Trophoblast cell (in vitro differentiated cells and primary cell): ENCODE measurements at regions not wholly inside any gene's neighbourhood (a gene's known extent, or its start where the extent isn't known, plus 50 kb on each side); places are given as distances from the start of the nearest gene placed in this dataset.
"Not testable (repeated sequence)": the region's sequence is repeated elsewhere in the genome, so short reads cannot be mapped to it uniquely, and the experiment has no call there.

Experiments used
- DNase-seq, 2 donors: peaks; one replicate each; pipeline ENCODE4 v3.0.0-alpha.2; 2016
- H2AFZ ChIP-seq: 2 replicates; pipeline ENCODE4 v1.6.1; 2013; ENCODE audit warnings: low read length, moderate library complexity, mild to moderate bottlenecking; ENCODE audit not compliant: insufficient read depth, poor library complexity
- H2AK5ac ChIP-seq: 2 replicates; pipeline ENCODE4 v1.6.1; 2013; ENCODE audit warnings: mild to moderate bottlenecking, low read length
- H2BK120ac ChIP-seq: 2 replicates; pipeline ENCODE4 v1.6.1; 2013; ENCODE audit warnings: low read length, mild to moderate bottlenecking, moderate library complexity; ENCODE audit not compliant: insufficient read depth, poor library complexity
- H2BK12ac ChIP-seq: 2 replicates; pipeline ENCODE4 v1.6.1; 2013; ENCODE audit warnings: mild to moderate bottlenecking, low read length, moderate library complexity
- H2BK5ac ChIP-seq: 2 replicates; pipeline ENCODE4 v1.6.1; 2013; ENCODE audit warnings: low read length, low read depth, moderate library complexity, mild to moderate bottlenecking; ENCODE audit not compliant: poor library complexity
- H3K14ac ChIP-seq: 2 replicates; pipeline ENCODE4 v1.6.1; 2013; ENCODE audit warnings: mild to moderate bottlenecking, low read length
- H3K18ac ChIP-seq: 2 replicates; pipeline ENCODE4 v1.6.1; 2013; ENCODE audit warnings: mild to moderate bottlenecking, low read length
- H3K23ac ChIP-seq: 2 replicates; pipeline ENCODE4 v1.6.1; 2013; ENCODE audit warnings: low read length
- H3K27ac ChIP-seq: 2 replicates; pipeline ENCODE4 v1.5.1; 2013; ENCODE audit warnings: low read depth, mild to moderate bottlenecking, inconsistent platforms, low read length, moderate library complexity
- H3K27me3 ChIP-seq: 2 replicates; pipeline ENCODE4 v1.6.1; 2013; ENCODE audit warnings: inconsistent platforms, mild to moderate bottlenecking, low read length, moderate library complexity; ENCODE audit not compliant: insufficient read depth
- H3K36me3 ChIP-seq, 2 experiments: 1 replicate in 1 of 2; 2 replicates in 1 of 2; pipeline ENCODE4 v1.6.1; 2013; ENCODE audit warnings: low read length in 2 of 2, mild to moderate bottlenecking in 2 of 2, moderate library complexity in 1 of 2; ENCODE audit not compliant: insufficient read depth in 2 of 2, control insufficient read depth in 1 of 2
- H3K4ac ChIP-seq: 2 replicates; pipeline ENCODE4 v1.6.1; 2013; ENCODE audit warnings: low read depth, mild to moderate bottlenecking, low read length, moderate library complexity
- H3K4me1 ChIP-seq, 2 experiments: 1 replicate in 1 of 2; 2 replicates in 1 of 2; pipeline ENCODE4 v1.6.1; 2013; ENCODE audit warnings: low read length in 2 of 2, mild to moderate bottlenecking in 2 of 2, moderate library complexity in 1 of 2; ENCODE audit not compliant: insufficient read depth in 2 of 2, control insufficient read depth in 1 of 2
- H3K4me2 ChIP-seq: 2 replicates; pipeline ENCODE4 v1.6.1; 2013; ENCODE audit warnings: inconsistent platforms, mild to moderate bottlenecking, low read length, moderate library complexity
- H3K4me3 ChIP-seq: 2 replicates; pipeline ENCODE4 v1.5.1; 2013; ENCODE audit warnings: mild to moderate bottlenecking, low read depth, low read length, inconsistent platforms
- H3K79me1 ChIP-seq: one replicate; pipeline ENCODE4 v1.6.1; 2013; ENCODE audit warnings: low read length
- H3K79me2 ChIP-seq: 2 replicates; pipeline ENCODE4 v1.6.1; 2013; ENCODE audit warnings: low read length, mild to moderate bottlenecking; ENCODE audit not compliant: control insufficient read depth, insufficient read depth, poor library complexity
- H3K9ac ChIP-seq: 2 replicates; pipeline ENCODE4 v1.6.1; 2013; ENCODE audit warnings: mild to moderate bottlenecking, low read length
- H3K9me3 ChIP-seq: 2 replicates; pipeline ENCODE4 v1.6.1; 2013; ENCODE audit warnings: low read depth, mild to moderate bottlenecking, control low read depth, inconsistent platforms, low read length; ENCODE audit not compliant: insufficient read depth
- H4K12ac ChIP-seq: 2 replicates; pipeline ENCODE4 v1.6.1; 2013; ENCODE audit warnings: low read depth, mild to moderate bottlenecking, low read length, moderate library complexity
- H4K8ac ChIP-seq: 2 replicates; pipeline ENCODE4 v1.6.1; 2013; ENCODE audit warnings: low read depth, mild to moderate bottlenecking, low read length, moderate library complexity
- H4K91ac ChIP-seq: one replicate; pipeline ENCODE4 v1.6.1; 2013; ENCODE audit warnings: low read depth, mild to moderate bottlenecking, low read length, moderate library complexity
- WGBS: extraction: QIAGEN DNeasy Blood & Tissue Kit; methylation state at CpG from one replicate; pipeline ENCODE4 v1.1.7; 2013; ENCODE audit warnings: missing lambda C conversion rate; ENCODE audit not compliant: insufficient read length, insufficient coverage; ENCODE audit errors: extremely low coverage; 5-methylcytosine and 5-hydroxymethylcytosine counted together

DNA sequence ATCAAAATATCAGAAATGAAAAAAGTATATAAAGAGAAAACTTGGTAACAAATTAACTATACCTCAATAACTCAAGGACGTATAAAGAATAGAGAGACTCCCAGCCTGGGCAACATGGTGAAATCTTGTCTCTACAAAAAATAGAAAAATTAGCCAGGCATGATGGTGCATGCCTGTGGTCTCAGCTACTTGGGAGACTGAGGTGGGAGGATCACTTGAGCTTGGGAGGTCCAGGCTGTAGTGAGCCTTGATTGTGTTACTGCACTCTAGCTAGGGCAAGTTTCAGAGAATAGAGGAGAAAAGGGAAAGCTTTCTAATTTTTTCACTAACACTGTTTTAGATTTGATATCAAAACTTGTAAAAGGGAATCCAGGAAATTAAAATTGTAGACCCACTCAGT is 295.9 kb downstream of the GJA1 start:
- Histone ChIP-seq H3K4ac (no peak overlapping the region), H4K8ac (no peak overlapping the region), H3K4me2 (no peak overlapping the region), H2BK120ac (no peak overlapping the region), H3K23ac (no peak overlapping the region), H3K27ac (no peak overlapping the region), H3K4me1 (no peaks in the 10 kb centered on the region), H3K79me2 (no peaks in the 10 kb centered on the region), H3K9ac (no peak overlapping the region), H3K14ac (no peak overlapping the region), H2AFZ (no peak overlapping the region), H3K79me1 (no peaks in the 10 kb centered on the region), H2BK5ac (no peak overlapping the region), H3K18ac (no peak overlapping the region), H3K27me3 (no peaks in the 10 kb centered on the region), H4K91ac (no peak overlapping the region), H3K36me3 (peaks cover 0 to 2% of the 10 kb centered on the region in 2 experiments), H2BK12ac (no peak overlapping the region), H2AK5ac (no peak overlapping the region), H3K9me3 (peaks cover 5% of the 10 kb centered on the region), H3K4me3 (no peak overlapping the region), H4K12ac (no peak overlapping the region)
- no peak for DNase-seq
- WGBS = no CpG with 5 or more reads among the region's 1 CpG

- H4K8ac ChIP-seq = no peak overlapping the region
- H3K36me3 ChIP-seq = peaks cover 0 to 2% of the 10 kb centered on the region in 2 experiments
- H3K27ac ChIP-seq = no peak overlapping the region
- no peak overlapping the region for H3K4me2 ChIP-seq
- H3K9me3 ChIP-seq = peaks cover 5% of the 10 kb centered on the region
- no peaks in the 10 kb centered on the region for H3K79me2 ChIP-seq
- H3K4me3 ChIP-seq = no peak overlapping the region
- H3K27me3 ChIP-seq = no peaks in the 10 kb centered on the region
- no peak overlapping the region for H2BK120ac ChIP-seq
- no peak overlapping the region for H3K18ac ChIP-seq
- no peak overlapping the region for H2BK12ac ChIP-seq
- H3K14ac ChIP-seq = no peak overlapping the region
- no peak overlapping the region for H3K9ac ChIP-seq
- H4K91ac ChIP-seq = no peak overlapping the region
- no peak overlapping the region for H2AK5ac ChIP-seq
- no peak overlapping the region for H3K4ac ChIP-seq
- no peak overlapping the region for H2AFZ ChIP-seq
- H3K23ac ChIP-seq = no peak overlapping the region
- no CpG with 5 or more reads among the region's 1 CpG for WGBS
- no peak overlapping the region for H2BK5ac ChIP-seq
- no peak overlapping the region for H4K12ac ChIP-seq
- no peaks in the 10 kb centered on the region for H3K79me1 ChIP-seq
- no peak for DNase-seq
- no peaks in the 10 kb centered on the region for H3K4me1 ChIP-seq
Measured at GRCh38 chr6:121732641-121733040, 297.2 kb downstream of the GJA1 start.

DNA sequence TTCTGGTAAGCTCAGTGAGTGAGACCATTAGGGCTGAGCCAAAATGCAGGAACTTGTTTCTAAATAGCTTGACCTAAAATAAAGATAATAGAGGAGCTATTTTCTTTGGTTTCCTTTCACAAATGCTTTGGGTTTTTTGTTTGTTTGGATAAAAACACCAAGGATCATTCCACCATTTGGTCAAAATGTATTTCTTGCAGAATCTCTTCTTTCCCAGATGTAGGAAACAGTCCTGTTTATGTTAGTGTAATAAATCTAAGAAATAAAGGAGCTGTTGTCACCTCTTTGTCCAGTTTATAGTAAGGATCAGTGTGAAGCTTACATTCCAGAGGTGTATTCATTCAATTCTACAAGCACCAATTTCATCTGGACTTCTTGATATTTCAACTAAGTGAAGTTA is 297.8 kb downstream of the GJA1 start:
- H3K9ac ChIP-seq = no peak overlapping the region
- H3K14ac ChIP-seq = no peak overlapping the region
- H3K36me3 ChIP-seq = peaks cover 0 to 2% of the 10 kb centered on the region in 2 experiments
- H2AK5ac ChIP-seq = no peak overlapping the region
- H3K4ac ChIP-seq = no peak overlapping the region
- no peak overlapping the region for H3K27ac ChIP-seq
- H2AFZ ChIP-seq = no peak overlapping the region
- no peak overlapping the region for H2BK12ac ChIP-seq
- no peak overlapping the region for H4K91ac ChIP-seq
- H3K4me3 ChIP-seq = no peak overlapping the region
- H3K79me2 ChIP-seq = no peaks in the 10 kb centered on the region
- H3K79me1 ChIP-seq = no peaks in the 10 kb centered on the region
- no peak overlapping the region for H2BK5ac ChIP-seq
- H2BK120ac ChIP-seq = no peak overlapping the region
- no peak overlapping the region for H4K8ac ChIP-seq
- no peaks in the 10 kb centered on the region for H3K4me1 ChIP-seq
- peaks cover 5% of the 10 kb centered on the region for H3K9me3 ChIP-seq
- DNase-seq = no peak
- H3K4me2 ChIP-seq = no peak overlapping the region
- H3K18ac ChIP-seq = no peak overlapping the region
- no peak overlapping the region for H3K23ac ChIP-seq
- no peak overlapping the region for H4K12ac ChIP-seq
- H3K27me3 ChIP-seq = no peaks in the 10 kb centered on the region

GRCh38 chr6:121740188-121740587 is 304.7 kb downstream of the GJA1 start:
- H3K4me1 ChIP-seq, H3K4me3 ChIP-seq, H3K9me3 ChIP-seq, H2BK12ac ChIP-seq, H3K18ac ChIP-seq, H4K91ac ChIP-seq, H2AK5ac ChIP-seq, H3K79me2 ChIP-seq, H3K9ac ChIP-seq, H3K27me3 ChIP-seq, H3K14ac ChIP-seq, H2BK120ac ChIP-seq, H3K36me3 ChIP-seq, H3K23ac ChIP-seq, H3K79me1 ChIP-seq, H2AFZ ChIP-seq, H3K4ac ChIP-seq, H4K8ac ChIP-seq, DNase-seq, H3K27ac ChIP-seq, H3K4me2 ChIP-seq, H4K12ac ChIP-seq, H2BK5ac ChIP-seq: not testable (repeated sequence)
- no CpG with 5 or more reads among the region's 6 CpGs for WGBS
